GM12891 (cell line): ENCODE measurements at regions not wholly inside any gene's neighbourhood (a gene's known extent, or its start where the extent isn't known, plus 50 kb on each side); places are given as distances from the start of the nearest gene placed in this dataset.

Source experiments
- PAX5 ChIP-seq: IDR thresholded peaks from 2 replicates; pipeline ENCODE4 v1.6.1; 2011; ENCODE audit warnings: low read length, moderate library complexity, mild to moderate bottlenecking; ENCODE audit not compliant: insufficient read depth, severe bottlenecking
- POLR2A ChIP-seq: IDR thresholded peaks from 2 replicates; pipeline ENCODE4 v1.6.1; 2011; ENCODE audit warnings: low read depth, low read length, control low read depth
- POLR2AphosphoS5 ChIP-seq: IDR thresholded peaks from 2 replicates; pipeline ENCODE4 v1.6.1; 2011; ENCODE audit warnings: low read depth, low read length, control low read depth
- POU2F2 ChIP-seq: IDR thresholded peaks from 2 replicates; pipeline ENCODE4 v1.6.1; 2011; ENCODE audit warnings: low read depth, mild to moderate bottlenecking, control low read depth, low read length, moderate library complexity
- SPI1 ChIP-seq: IDR thresholded peaks from 2 replicates; pipeline ENCODE4 v1.6.1; 2011; ENCODE audit warnings: low read depth, low read length, control low read depth
- TAF1 ChIP-seq: IDR thresholded peaks from 2 replicates; pipeline ENCODE4 v1.6.1; 2011; ENCODE audit warnings: low read depth, low read length, control low read depth

DNA sequence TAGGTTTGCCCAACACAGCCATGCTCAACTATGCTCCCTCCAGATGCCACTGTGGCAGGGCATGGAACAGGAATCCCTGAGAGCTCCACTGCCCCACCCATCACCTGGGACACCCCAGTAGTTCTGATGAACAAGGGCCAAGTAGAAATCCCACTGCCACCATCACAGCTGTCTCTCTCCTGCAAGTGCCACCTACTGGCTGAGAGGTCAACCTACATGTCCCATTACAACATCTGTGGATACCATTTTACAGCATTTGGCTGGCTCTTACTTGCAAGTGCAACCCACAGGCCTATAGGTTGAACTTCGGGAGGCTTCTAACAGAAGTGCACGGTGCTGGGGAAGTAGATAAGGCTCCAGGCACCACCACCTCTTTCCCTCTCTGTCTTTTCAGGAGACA is 142.5 kb downstream of the CXXC4 start:
- no peak for TF ChIP-seq POLR2A
- TF ChIP-seq TAF1: no peak
- TF ChIP-seq POLR2AphosphoS5: no peak
- TF ChIP-seq PAX5: no peak
- TF ChIP-seq SPI1: no peak
- TF ChIP-seq POU2F2: no peak
